ENCODE measurements at regions not wholly inside any gene's neighbourhood (a gene's known extent, or its start where the extent isn't known, plus 50 kb on each side); places are given as distances from the start of the nearest gene placed in this dataset.
"Not testable (repeated sequence)": the region's sequence is repeated elsewhere in the genome, so short reads cannot be mapped to it uniquely, and the experiment has no call there.

DNA sequence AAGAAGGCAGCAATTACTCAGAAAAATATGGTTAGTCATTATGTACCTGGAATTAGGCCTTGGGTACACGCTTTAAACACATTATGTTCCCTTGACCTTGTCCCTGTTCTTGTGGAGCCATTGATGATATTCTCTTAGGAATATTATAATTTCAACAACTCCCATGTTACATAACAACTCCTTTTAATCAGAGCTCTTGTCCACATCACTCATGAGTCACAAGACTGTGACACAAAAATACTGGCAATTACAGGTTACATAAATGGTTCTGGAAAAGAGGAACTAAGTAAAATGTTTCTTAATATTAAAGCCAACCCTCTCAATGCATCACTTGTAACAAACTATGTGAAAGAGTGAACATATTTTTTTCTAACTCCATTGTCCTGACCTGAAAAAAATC, 143.8 kb upstream of the PCLO start:
- DNase-seq (ENCODE audit: low spot score) = no peak

- no peak for DNase-seq (ENCODE audit: low spot score)
Measured at GRCh38 chr7:83305027-83305426, 142.3 kb upstream of the PCLO start.

DNA sequence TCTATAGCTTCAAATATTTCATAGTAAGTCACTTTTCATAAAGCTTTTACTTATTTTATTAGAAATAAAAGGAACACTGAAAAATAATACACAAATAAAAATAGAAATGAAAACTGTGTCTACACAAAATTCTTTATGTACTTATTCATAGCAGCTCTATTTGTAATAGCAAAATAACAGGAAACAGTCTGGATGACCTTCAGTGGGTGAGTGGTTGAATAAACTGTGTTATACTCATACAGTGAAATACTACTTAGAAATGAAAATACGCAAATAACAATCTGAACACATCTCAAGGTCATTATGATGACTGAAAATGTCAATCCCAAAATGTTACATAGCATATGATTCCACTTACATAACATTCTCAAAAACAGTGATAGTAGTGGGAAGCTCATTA, 138.7 kb upstream of the PCLO start:
- no peak for DNase-seq (ENCODE audit: low spot score)

DNA sequence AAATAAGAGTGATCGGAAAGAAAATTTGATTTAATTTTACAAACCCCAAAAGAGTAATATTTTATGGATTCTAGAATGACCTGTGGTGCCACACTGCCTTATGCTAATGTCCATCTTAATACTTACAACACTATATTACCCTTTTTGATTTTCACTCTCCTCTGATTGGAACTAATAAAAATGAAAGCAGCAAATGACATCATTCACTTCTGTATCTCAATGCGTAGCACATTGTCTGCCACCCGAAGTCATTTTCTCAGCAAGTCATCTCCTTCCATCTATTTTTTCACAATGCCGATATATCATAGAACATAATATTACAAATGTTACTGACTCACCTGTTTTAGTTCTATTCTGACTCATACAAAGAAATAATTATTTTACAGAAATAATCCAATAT, 127.5 kb upstream of the PCLO start:
- DNase-seq (ENCODE audit: low spot score) = no peak

GRCh38 chr7:83289419-83289993, 126.8 kb upstream of the PCLO start:
- no peak for DNase-seq (ENCODE audit: low spot score)

DNA sequence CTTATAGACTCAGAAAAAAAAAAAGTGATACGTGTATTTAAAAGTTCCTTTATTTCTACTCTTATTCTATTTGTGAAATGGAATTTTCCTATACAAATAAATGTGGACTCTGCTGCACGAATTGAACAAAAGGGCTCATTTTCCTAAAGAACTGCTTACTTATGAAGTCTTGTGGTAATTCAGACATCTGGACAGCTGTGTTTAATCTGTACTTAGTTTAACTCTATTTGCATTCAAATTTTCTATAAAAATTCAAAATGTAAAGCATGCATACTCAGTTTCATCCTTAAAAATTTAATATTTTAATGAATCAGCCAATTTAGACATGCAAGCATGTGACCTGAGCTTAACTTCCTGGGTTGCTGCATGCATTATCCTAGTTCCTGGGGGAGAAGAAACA, 118.0 kb upstream of the PCLO start:
- no peak for DNase-seq (ENCODE audit: low spot score)

DNA sequence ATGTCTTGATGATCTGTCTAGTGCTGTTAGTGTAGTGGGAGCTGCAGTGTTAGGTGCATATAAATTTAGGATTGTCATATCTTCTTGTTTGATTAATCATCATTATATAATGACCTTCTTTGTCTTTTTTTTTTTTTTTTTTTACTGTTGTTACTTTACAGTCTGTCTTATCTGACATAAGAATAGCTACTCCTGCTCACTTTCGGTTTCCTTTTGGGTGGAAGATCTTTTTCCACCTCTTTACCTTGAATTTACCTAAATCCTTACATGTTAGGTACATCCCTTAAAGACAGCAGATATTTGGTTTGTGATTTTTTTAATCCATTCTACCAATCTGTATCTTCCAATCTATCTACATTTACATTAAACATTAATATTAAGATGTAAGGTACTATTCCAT, 113.6 kb upstream of the PCLO start:
- DNase-seq (ENCODE audit: low spot score) = no peak

DNA sequence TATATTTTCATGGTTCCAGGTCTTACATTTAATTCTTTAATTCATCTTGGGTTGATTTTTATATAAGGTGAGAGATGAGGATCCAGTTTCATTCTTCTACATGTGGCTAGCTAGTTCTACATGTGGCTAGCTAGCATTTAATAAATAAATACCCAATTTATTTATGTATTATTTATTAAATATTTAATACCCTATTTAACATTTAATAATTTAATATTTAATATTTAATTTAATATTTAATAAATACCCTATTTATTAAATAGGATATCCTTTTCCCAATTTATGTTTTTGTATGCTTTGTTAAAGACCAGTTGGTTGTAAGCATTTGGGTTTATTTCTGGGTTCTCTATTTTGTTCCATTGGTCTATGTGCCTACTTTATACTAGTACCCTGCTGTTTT, 111.0 kb upstream of the PCLO start:
- no peak for DNase-seq (ENCODE audit: low spot score)

DNA sequence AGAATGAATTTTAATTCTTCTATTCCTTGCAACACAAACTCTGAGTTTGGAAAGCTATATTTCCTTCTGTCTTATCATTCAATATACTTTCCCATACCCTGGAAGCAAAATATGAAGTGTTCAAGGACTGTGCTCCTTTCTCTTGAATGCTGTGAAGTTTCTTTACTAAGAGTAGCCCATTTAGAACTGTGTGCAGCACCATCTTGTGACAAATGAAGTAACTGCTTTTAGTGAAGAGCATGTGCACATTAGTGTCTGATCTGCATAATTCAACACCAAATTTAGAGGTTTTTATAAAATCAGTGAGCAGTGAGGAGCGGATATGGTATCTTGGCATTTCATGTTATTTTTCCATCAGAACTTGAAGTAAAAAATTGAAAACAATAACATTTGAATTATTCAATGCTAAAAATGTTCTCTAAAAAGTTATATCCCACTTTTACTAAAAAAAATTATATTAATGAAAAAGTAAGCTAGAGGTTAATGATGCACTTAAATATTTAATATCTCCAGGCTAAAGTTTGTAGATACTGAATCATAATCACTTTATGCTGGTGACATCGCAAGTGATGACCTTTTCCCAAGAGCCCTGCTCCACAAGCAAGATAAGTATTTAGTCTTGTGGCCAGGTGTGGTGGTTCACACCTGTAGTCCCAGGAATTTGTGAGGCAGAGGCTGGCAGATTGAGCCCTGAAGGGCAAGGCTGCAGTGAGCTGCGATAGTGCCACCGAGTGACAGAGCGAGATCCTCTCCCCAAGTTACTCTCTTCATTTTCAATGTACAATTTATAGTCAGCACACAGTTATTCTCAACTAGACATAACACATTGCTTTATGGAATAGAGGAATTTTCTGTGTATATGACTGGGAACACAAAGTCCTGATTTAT, 108.8 kb upstream of the PCLO start:
- peak; percentile 74 for DNase-seq (ENCODE audit: low spot score)

GRCh38 chr7:83270407-83270806, 107.7 kb upstream of the PCLO start:
- DNase-seq (ENCODE audit: low spot score) = no peak

- no peak for DNase-seq (ENCODE audit: low spot score)
Measured at GRCh38 chr7:83267141-83267631, 104.5 kb upstream of the PCLO start.

GRCh38 chr7:83263442-83264034, 100.9 kb upstream of the PCLO start:
- not testable (repeated sequence) for DNase-seq (ENCODE audit: low spot score)

- DNase-seq (ENCODE audit: low spot score) = no peak
Measured at GRCh38 chr7:83259064-83259463, 96.4 kb upstream of the PCLO start.

- DNase-seq (ENCODE audit: low spot score) = no peak
Measured at GRCh38 chr7:83248000-83248399, 85.3 kb upstream of the PCLO start.

GRCh38 chr7:83219231-83219630, 56.5 kb upstream of the PCLO start:
- not testable (repeated sequence) for DNase-seq (ENCODE audit: low spot score)

DNA sequence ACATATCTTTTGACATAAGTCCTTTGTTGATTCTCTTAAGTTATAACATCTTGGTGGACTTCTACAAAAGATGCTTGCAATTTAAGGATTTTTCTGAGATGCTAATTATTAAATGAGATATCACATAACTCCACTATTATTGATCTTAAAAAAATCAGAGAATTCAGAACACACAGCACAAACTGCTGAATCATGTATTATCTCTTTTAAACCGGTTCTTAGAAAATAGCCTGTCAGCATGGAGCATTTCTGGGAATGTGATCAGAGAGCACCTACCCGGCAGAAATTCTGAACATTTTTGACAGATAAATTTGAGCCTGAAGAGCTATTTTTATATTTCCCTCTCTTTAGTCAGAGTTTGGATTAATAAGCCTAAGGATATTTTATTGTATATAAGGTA, 50.2 kb upstream of the PCLO start:
- no peak for DNase-seq (ENCODE audit: low spot score)
